ENCODE measurements at regions not wholly inside any gene's neighbourhood (a gene's known extent, or its start where the extent isn't known, plus 50 kb on each side); places are given as distances from the start of the nearest gene placed in this dataset.
"Not testable (repeated sequence)": the region's sequence is repeated elsewhere in the genome, so short reads cannot be mapped to it uniquely, and the experiment has no call there.

- no peak for DNase-seq
Measured at GRCh38 chr7:131722371-131722770, 165.9 kb upstream of the PODXL start.

GRCh38 chr7:131721660-131722059, 165.2 kb upstream of the PODXL start:
- DNase-seq: no peak

- DNase-seq: no peak
Measured at GRCh38 chr7:131720703-131721102, 164.3 kb upstream of the PODXL start.

DNA sequence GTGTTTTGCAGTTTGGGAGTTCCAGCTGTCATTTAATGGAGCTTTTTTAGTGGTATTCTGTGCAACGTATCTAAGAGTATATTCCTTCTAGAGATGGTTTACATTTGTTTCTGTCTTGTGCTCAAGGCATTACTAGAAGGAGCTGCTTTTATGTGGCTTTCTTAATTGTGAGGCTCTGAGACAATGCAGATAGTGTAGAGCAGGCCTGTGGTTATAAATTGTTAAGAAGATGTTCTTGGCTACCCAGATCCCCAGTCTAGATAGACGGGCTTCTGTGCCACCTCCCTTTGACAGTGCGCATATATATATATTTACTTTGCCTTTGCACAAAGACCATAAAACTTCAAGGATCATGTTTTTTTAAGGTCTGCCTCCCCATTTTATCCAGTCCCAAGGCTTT, 160.8 kb upstream of the PODXL start:
- DNase-seq: no peak

GRCh38 chr7:131699323-131699722, 142.9 kb upstream of the PODXL start:
- DNase-seq: no peak

GRCh38 chr7:131692131-131692960, 135.9 kb upstream of the PODXL start:
- DNase-seq: peak in 1 of 2 donors; percentile 4

GRCh38 chr7:131691454-131692130, 135.2 kb upstream of the PODXL start:
- DNase-seq: no peak

- DNase-seq: no peak
Measured at GRCh38 chr7:131690441-131690840, 134.0 kb upstream of the PODXL start.

GRCh38 chr7:131689662-131690234, 133.3 kb upstream of the PODXL start:
- no peak for DNase-seq

- peak; percentile 27 to 53 for DNase-seq
Measured at GRCh38 chr7:131688738-131689661, 132.6 kb upstream of the PODXL start.

DNA sequence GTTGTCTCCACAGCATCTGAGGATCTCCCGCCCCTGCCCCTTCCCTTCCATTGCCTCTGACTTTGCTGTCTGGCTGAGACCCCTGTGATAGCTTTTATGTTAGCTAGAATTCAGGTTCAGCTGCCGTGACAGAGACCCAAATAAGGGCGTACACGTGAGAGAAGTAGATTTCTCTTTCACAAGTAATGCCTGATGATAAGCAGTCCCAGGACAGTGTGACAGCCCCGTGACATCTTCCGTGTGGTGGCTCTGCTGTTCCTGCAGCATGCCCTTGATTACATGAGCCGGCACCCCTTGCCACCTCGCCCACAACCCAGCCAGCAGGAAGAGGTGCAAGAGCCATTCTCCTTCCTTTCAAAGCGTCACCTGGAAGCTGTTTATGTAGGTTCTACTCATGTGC, 130.9 kb upstream of the PODXL start:
- no peak for DNase-seq

DNA sequence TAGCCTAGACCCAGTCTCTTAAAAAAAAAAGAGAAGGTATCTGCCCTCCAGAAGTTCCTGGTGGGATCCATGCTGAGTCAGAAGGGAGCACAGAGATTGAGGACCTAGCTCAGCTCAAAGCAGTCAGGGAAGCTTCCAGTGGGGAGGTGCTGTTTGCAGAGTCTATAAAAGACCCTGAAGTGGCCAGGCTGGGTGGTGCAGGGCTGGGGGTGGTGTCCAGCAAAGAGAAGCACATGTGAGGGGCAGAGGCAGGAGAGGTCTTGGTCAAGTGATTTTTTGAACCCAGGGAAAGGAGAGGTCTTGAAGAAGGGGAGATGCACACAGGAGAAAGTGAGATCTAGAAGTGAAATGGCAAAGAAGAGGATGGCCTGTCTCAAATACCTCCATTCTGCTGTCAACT, 130.4 kb upstream of the PODXL start:
- DNase-seq: no peak

- DNase-seq: no peak
Measured at GRCh38 chr7:131683536-131684125, 127.2 kb upstream of the PODXL start.

DNA sequence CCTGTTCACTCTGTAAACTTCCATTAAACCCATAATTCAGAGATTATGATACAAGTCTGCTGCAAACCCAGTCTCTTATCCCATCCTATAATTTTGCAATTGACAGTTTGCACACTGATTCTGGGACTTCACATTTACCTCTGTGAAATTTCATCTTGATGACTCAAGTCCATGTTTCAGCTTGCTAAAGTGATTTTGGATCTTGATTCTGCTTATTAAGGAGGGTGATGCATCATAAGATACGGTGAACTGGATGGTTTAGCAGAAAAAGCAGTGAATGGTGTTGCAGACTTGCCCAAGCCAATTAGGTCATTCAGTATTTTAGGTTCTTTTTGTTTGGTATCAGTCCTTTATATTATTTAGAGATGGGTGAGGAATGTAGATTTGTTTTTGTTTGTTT, 125.5 kb upstream of the PODXL start:
- no peak for DNase-seq

DNA sequence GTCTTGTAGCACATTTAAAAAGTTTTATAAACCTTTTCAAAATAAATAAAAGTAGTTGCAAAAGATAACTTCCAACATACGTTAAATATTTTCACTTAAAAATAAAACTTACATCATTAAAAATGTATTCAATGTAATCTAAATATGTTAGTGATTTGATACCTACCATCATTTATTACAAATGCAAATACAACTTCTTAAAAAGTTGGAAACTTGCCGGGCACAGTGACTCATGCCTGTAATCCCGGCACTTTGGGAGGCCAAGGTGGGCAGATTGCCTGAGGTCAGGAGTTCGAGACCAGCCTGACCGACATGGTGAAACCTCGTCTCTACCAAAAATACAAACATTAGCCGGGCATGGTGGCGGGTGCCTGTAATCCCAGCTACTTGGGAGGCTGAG, 122.6 kb upstream of the PODXL start:
- not testable (repeated sequence) for DNase-seq

- DNase-seq: not testable (repeated sequence)
Measured at GRCh38 chr7:131676850-131677249, 120.4 kb upstream of the PODXL start.

GRCh38 chr7:131674131-131674530, 117.7 kb upstream of the PODXL start:
- DNase-seq: no peak

- DNase-seq: no peak
Measured at GRCh38 chr7:131673576-131673975, 117.1 kb upstream of the PODXL start.

DNA sequence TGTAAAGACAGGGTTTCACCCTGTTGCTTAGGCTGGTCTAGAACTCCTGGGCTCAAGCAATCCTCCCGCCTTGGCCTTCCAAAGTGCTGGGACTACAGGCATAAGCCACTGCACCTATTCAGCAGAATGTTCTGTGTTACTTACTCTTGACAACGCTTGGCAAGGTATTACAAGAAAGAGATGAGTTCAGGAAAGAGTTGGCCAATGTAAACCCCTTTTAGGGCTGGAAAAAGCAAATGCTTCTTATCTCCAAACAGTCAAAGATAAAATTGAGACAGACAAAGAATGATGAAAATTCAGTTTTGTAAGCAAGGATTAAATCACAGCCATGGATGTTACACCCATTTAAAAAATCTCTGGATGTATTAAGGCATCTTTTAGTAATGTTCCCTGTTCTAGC, 114.0 kb upstream of the PODXL start:
- DNase-seq: no peak

DNA sequence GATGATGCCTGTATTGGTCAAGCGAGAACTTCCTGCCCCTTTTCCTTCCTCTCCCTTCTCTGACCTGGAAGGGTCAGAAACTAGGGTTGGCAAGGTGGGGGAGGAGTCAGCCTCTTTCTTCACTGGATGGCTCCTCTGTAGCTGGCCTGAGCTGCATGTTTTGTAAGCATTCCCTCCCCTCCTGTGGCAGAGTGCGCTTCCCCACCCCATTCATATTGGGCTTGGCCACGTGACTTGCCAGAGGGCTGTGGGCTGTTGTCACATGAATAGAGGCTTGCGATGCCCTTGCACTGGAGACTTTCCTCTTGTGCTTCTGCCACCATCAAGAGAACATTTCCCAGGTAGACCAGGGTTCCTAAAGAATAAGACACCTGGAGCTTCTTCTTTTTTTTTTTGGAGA, 111.3 kb upstream of the PODXL start:
- no peak for DNase-seq

GRCh38 chr7:131665021-131665420, 108.6 kb upstream of the PODXL start:
- DNase-seq: no peak

DNA sequence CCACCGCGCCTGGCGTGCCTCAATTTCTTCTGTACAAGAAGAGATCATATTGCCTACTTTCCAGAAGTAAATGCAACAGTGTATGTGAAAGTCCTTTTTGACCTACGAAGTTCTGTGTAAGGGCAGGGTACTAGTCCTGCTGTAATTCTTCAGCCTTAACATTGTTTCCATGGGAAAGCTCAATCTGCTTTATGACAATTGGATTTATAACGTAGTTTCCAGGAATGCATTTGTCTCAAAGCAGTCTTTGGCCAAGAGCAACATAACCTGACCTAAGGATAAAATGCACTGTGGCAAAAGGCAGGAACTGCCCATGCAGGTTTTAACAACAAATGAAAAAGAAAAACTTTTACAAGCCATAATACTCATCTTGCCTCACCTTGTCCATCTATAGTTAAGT, 108.1 kb upstream of the PODXL start:
- no peak for DNase-seq

Measured in CD4-positive, alpha-beta T cell treated with Interleukin-1 beta for 1 hour (primary cell).